ENCODE measurements at regions not wholly inside any gene's neighbourhood (a gene's known extent, or its start where the extent isn't known, plus 50 kb on each side); places are given as distances from the start of the nearest gene placed in this dataset.

DNA sequence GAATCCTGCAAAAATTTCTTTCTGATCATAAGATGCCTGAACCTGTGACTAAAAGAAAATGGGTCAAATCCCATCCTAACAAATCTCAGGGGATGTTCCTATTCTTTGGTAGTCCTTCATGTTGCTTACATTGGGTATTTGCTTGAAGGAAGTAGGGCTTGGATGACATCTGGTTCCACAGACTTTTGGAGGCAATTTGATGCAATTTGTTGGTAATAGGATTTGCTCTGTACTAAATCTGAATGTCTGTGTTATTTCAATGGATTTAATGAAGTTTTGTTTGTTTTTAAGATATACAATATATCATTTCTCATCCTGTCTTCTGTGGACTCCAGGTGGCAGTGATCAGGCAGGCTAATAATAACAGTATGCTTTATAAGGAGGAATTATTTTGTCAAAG, 457.9 kb downstream of the ZSWIM6 start:
- H3K36me3 ChIP-seq, result no peaks in the 10 kb centered on the region
- H3K27me3 ChIP-seq, result no peaks in the 10 kb centered on the region
- H3K4me3 ChIP-seq, result no peak overlapping the region
- H3K4me1 ChIP-seq (ENCODE audit: low read depth), result no peaks in the 10 kb centered on the region
- no peak for DNase-seq (ENCODE audit: low read depth in 1 of 2, low spot score in 1 of 2)
- no peak overlapping the region for H3K27ac ChIP-seq
- no peaks in the 10 kb centered on the region for H3K9me3 ChIP-seq (ENCODE audit: low read depth)
- TF ChIP-seq, protein P1, sequence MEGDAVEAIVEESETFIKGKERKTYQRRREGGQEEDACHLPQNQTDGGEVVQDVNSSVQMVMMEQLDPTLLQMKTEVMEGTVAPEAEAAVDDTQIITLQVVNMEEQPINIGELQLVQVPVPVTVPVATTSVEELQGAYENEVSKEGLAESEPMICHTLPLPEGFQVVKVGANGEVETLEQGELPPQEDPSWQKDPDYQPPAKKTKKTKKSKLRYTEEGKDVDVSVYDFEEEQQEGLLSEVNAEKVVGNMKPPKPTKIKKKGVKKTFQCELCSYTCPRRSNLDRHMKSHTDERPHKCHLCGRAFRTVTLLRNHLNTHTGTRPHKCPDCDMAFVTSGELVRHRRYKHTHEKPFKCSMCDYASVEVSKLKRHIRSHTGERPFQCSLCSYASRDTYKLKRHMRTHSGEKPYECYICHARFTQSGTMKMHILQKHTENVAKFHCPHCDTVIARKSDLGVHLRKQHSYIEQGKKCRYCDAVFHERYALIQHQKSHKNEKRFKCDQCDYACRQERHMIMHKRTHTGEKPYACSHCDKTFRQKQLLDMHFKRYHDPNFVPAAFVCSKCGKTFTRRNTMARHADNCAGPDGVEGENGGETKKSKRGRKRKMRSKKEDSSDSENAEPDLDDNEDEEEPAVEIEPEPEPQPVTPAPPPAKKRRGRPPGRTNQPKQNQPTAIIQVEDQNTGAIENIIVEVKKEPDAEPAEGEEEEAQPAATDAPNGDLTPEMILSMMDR (IDR thresholded peaks at IDR 0.05; ENCODE audit: low read depth, low read length), result no peak

DNA sequence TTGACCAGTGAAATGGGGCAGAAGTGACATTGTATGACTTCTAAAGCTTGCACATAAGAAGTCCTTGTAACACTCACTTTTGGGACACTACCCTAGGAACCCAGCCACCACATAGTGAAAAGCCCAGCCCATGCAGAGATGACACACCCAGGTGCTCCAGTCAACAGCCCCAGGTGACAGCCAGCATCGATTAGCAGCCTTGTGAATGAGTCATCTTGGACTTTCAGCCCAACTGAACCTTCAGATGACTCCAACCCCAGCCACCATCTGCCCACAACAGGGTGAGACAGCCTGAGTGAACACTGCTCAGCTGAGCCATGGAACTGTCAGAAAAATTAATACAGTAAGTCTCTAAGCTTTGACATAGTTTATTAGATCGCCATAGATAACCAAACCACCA, 458.6 kb downstream of the ZSWIM6 start:
- DNase-seq (ENCODE audit: low read depth in 1 of 2, low spot score in 1 of 2), result no peak
- Histone ChIP-seq H3K4me3 (no peak overlapping the region), H3K9me3 (ENCODE audit: low read depth) (no peaks in the 10 kb centered on the region), H3K27ac (no peak overlapping the region), H3K27me3 (no peaks in the 10 kb centered on the region), H3K4me1 (ENCODE audit: low read depth) (no peaks in the 10 kb centered on the region), H3K36me3 (no peaks in the 10 kb centered on the region)
- TF ChIP-seq, protein P1 (IDR thresholded peaks at IDR 0.05; ENCODE audit: low read depth, low read length), result no peak

- Histone ChIP-seq H3K9me3 (ENCODE audit: low read depth) (no peaks in the 10 kb centered on the region), H3K4me3 (no peak overlapping the region), H3K27ac (no peak overlapping the region), H3K36me3 (no peaks in the 10 kb centered on the region), H3K27me3 (no peaks in the 10 kb centered on the region), H3K4me1 (ENCODE audit: low read depth) (no peaks in the 10 kb centered on the region)
- no peak for DNase-seq (ENCODE audit: low read depth in 1 of 2, low spot score in 1 of 2)
- TF ChIP-seq, protein P1 (IDR thresholded peaks at IDR 0.05; ENCODE audit: low read depth, low read length), result no peak
Measured at GRCh38 chr5:61796773-61797172, 464.7 kb downstream of the ZSWIM6 start.

DNA sequence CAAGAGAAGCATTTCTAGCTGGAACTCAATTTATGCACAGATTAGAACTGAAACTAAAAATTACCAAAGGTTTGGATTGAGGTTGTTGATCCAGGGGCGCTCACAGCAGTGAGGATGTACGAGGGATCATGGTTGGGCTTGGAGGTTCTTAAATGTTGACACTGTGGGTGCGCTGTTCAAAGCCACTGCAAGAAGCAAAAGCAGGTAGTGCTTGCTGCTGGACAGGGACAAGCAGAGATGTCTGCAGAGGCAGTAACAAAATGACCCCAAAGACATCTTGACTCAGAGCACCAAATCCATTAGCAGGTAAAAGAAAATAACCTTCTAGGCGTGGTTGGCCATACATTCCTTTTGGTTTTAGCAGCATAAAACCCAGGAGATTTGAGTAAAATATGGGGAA, 468.4 kb downstream of the ZSWIM6 start:
- TF ChIP-seq, protein P1 (IDR thresholded peaks at IDR 0.05; ENCODE audit: low read depth, low read length), result no peak
- Histone ChIP-seq H3K27me3 (no peaks in the 10 kb centered on the region), H3K36me3 (no peaks in the 10 kb centered on the region), H3K4me3 (no peak overlapping the region), H3K9me3 (ENCODE audit: low read depth) (no peaks in the 10 kb centered on the region), H3K27ac (no peak overlapping the region), H3K4me1 (ENCODE audit: low read depth) (no peaks in the 10 kb centered on the region)
- DNase-seq (ENCODE audit: low read depth in 1 of 2, low spot score in 1 of 2), result no peak

DNA sequence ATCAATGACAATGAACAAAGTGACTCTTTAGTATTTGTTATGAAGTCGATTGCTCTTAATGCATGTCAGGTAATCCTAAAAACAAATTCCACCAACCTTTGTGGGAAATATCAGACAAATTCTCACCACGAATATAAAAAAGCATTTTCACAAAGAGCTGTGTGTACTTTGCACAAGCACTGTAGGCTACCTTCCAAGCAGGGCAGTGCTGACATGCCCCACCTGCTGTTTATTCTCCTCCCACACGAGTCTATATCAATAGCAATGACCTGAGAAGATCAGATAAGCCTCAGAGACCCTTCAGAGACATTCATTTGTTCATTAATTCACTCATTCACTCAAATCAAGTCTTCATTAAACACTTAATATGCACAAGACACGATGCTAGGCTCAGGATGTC, 469.1 kb downstream of the ZSWIM6 start:
- Histone ChIP-seq H3K27me3 (no peaks in the 10 kb centered on the region), H3K9me3 (ENCODE audit: low read depth) (no peaks in the 10 kb centered on the region), H3K27ac (no peak overlapping the region), H3K4me3 (no peak overlapping the region), H3K4me1 (ENCODE audit: low read depth) (no peaks in the 10 kb centered on the region), H3K36me3 (no peaks in the 10 kb centered on the region)
- DNase-seq (ENCODE audit: low read depth in 1 of 2, low spot score in 1 of 2), result no peak
- TF ChIP-seq, protein P1 (IDR thresholded peaks at IDR 0.05; ENCODE audit: low read depth, low read length), result no peak

DNA sequence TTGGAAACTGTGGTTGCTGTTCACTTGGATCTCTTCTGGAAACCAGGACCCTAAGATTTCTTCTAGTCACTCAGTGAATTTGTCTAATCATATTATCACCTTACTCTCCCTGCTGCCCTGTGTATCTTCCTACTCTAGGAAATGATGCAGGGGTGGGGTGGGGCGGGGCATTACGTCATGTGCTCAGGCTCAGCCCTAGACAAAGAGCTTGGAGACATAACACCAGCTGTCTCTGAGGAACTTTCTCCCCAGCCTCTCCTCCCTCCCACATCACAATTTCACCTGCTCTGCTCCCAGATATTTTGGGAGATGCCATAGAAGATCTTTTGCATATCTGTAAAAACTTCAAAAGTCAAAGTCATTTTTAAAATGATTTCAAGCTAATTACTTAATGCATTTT, 470.4 kb downstream of the ZSWIM6 start:
- Histone ChIP-seq H3K27me3 (no peaks in the 10 kb centered on the region), H3K36me3 (no peaks in the 10 kb centered on the region), H3K27ac (no peak overlapping the region), H3K4me3 (no peak overlapping the region), H3K4me1 (ENCODE audit: low read depth) (no peaks in the 10 kb centered on the region), H3K9me3 (ENCODE audit: low read depth) (no peaks in the 10 kb centered on the region)
- no peak for DNase-seq (ENCODE audit: low read depth in 1 of 2, low spot score in 1 of 2)
- TF ChIP-seq, protein P1 (IDR thresholded peaks at IDR 0.05; ENCODE audit: low read depth, low read length), result no peak

Data from cardiac muscle cell (in vitro differentiated cells and primary cell).